MM.1S (cell line): ENCODE measurements at regions not wholly inside any gene's neighbourhood (a gene's known extent, or its start where the extent isn't known, plus 50 kb on each side); places are given as distances from the start of the nearest gene placed in this dataset.

Experiments
- EZH2 ChIP-seq: fragments of 300-600 bp; sonication (generic); optimal IDR thresholded peaks from 2 replicates; pipeline ENCODE3; 2017; ENCODE audit warnings: low read depth, mild to moderate bottlenecking, antibody characterized with exemption, low read length, mixed read lengths
- EZH2phosphoT487 ChIP-seq: fragments of 300-600 bp; sonication (generic); IDR thresholded peaks from 2 replicates; pipeline ENCODE4 v1.6.1; 2018; ENCODE audit warnings: antibody characterized with exemption, low read length
- TF ChIP-seq, protein P1 (sequence below): fragments of 300-600 bp; sonication (generic); IDR thresholded peaks from 2 replicates; pipeline ENCODE4 v1.5.1; 2016; ENCODE audit warnings: antibody characterized with exemption, low read length, mixed read lengths

GRCh38 chr2:239522002-239522739 is 121.4 kb upstream of the HDAC4 start:
- TF ChIP-seq, protein P1, sequence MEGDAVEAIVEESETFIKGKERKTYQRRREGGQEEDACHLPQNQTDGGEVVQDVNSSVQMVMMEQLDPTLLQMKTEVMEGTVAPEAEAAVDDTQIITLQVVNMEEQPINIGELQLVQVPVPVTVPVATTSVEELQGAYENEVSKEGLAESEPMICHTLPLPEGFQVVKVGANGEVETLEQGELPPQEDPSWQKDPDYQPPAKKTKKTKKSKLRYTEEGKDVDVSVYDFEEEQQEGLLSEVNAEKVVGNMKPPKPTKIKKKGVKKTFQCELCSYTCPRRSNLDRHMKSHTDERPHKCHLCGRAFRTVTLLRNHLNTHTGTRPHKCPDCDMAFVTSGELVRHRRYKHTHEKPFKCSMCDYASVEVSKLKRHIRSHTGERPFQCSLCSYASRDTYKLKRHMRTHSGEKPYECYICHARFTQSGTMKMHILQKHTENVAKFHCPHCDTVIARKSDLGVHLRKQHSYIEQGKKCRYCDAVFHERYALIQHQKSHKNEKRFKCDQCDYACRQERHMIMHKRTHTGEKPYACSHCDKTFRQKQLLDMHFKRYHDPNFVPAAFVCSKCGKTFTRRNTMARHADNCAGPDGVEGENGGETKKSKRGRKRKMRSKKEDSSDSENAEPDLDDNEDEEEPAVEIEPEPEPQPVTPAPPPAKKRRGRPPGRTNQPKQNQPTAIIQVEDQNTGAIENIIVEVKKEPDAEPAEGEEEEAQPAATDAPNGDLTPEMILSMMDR, result no peak
- TF ChIP-seq EZH2phosphoT487, result no peak
- TF ChIP-seq EZH2, result no peak
